ENCODE measurements at regions not wholly inside any gene's neighbourhood (a gene's known extent, or its start where the extent isn't known, plus 50 kb on each side); places are given as distances from the start of the nearest gene placed in this dataset.

- no peak for ATAC-seq (ENCODE audit: poor library complexity)
- Histone ChIP-seq H3K27ac (ENCODE audit: low read depth in 1 of 2, low read length in 2 of 2) (no peak overlapping the region), H3K4me1 (ENCODE audit: insufficient read depth, low read length) (no peaks in the 10 kb centered on the region), H3K9me3 (ENCODE audit: control insufficient read depth in 1 of 2, insufficient read depth in 1 of 2, low read length in 2 of 2) (no peaks in the 10 kb centered on the region), H3K4me3 (ENCODE audit: low read length) (no peak overlapping the region), H3K27me3 (ENCODE audit: control insufficient read depth in 1 of 2, insufficient read depth in 2 of 2, low read length in 2 of 2) (no peaks in the 10 kb centered on the region), H3K36me3 (ENCODE audit: insufficient read depth, low read length) (no peaks in the 10 kb centered on the region)
- H3K9me3 Mint-ChIP-seq, result no peaks in the 10 kb centered on the region
- H3K4me1 Mint-ChIP-seq (ENCODE audit: low read depth), result no peaks in the 10 kb centered on the region
- H3K36me3 Mint-ChIP-seq (ENCODE audit: low read depth), result no peaks in the 10 kb centered on the region
- no peak for TF ChIP-seq CTCF (IDR thresholded peaks at IDR 0.05)
- ChIA-PET CTCF (no interaction called here), POLR2A (no interaction called here)
- H3K4me3 Mint-ChIP-seq, result no peak overlapping the region
- no peaks in the 10 kb centered on the region for H3K27me3 Mint-ChIP-seq
- no peak overlapping the region for H3K27ac Mint-ChIP-seq
- intact Hi-C loops (cut with DNase I, micrococcal nuclease), result no loop called here
- no peak for DNase-seq
Measured at GRCh38 chrY:19644889-19645638, 99.5 kb downstream of the KDM5D start.

GRCh38 chrY:19637651-19638347, 106.7 kb downstream of the KDM5D start:
- Histone ChIP-seq H3K4me3 (ENCODE audit: low read length) (no peak overlapping the region), H3K27me3 (ENCODE audit: control insufficient read depth in 1 of 2, insufficient read depth in 2 of 2, low read length in 2 of 2) (no peaks in the 10 kb centered on the region), H3K27ac (ENCODE audit: low read depth in 1 of 2, low read length in 2 of 2) (no peak overlapping the region), H3K9me3 (ENCODE audit: control insufficient read depth in 1 of 2, insufficient read depth in 1 of 2, low read length in 2 of 2) (no peaks in the 10 kb centered on the region), H3K4me1 (ENCODE audit: insufficient read depth, low read length) (no peaks in the 10 kb centered on the region), H3K36me3 (ENCODE audit: insufficient read depth, low read length) (no peaks in the 10 kb centered on the region)
- ATAC-seq (ENCODE audit: poor library complexity), result no peak
- Mint-ChIP-seq H3K4me3 (no peak overlapping the region), H3K4me1 (ENCODE audit: low read depth) (no peaks in the 10 kb centered on the region), H3K27ac (no peak overlapping the region), H3K9me3 (no peaks in the 10 kb centered on the region), H3K36me3 (ENCODE audit: low read depth) (no peaks in the 10 kb centered on the region), H3K27me3 (no peaks in the 10 kb centered on the region)
- DNase-seq, result no peak
- TF ChIP-seq CTCF (IDR thresholded peaks at IDR 0.05), result no peak
- CTCF ChIA-PET, result no interaction called here
- intact Hi-C loops (cut with DNase I, micrococcal nuclease), result loop anchor here in 1 of 2 experiments (10.0 kb wide), 1 partner anchor 63 kb away; no protein-coding TSS in a partner anchor
- POLR2A ChIA-PET, result no interaction called here

- CTCF ChIA-PET, result no interaction called here
- H3K36me3 Mint-ChIP-seq (ENCODE audit: low read depth), result no peaks in the 10 kb centered on the region
- no peak for TF ChIP-seq CTCF (IDR thresholded peaks at IDR 0.05)
- intact Hi-C loops (cut with DNase I, micrococcal nuclease), result no loop called here
- Histone ChIP-seq H3K27ac (ENCODE audit: low read depth in 1 of 2, low read length in 2 of 2) (no peak overlapping the region), H3K9me3 (ENCODE audit: control insufficient read depth in 1 of 2, insufficient read depth in 1 of 2, low read length in 2 of 2) (peaks cover 0 to 3% of the 10 kb centered on the region in 2 experiments), H3K36me3 (ENCODE audit: insufficient read depth, low read length) (no peaks in the 10 kb centered on the region), H3K4me3 (ENCODE audit: low read length) (no peak overlapping the region), H3K27me3 (ENCODE audit: control insufficient read depth in 1 of 2, insufficient read depth in 2 of 2, low read length in 2 of 2) (no peaks in the 10 kb centered on the region), H3K4me1 (ENCODE audit: insufficient read depth, low read length) (no peaks in the 10 kb centered on the region)
- H3K9me3 Mint-ChIP-seq, result peaks cover 3% of the 10 kb centered on the region
- no peak overlapping the region for H3K4me3 Mint-ChIP-seq
- no peaks in the 10 kb centered on the region for H3K27me3 Mint-ChIP-seq
- no peak for ATAC-seq (ENCODE audit: poor library complexity)
- no peak for DNase-seq
- POLR2A ChIA-PET, result no interaction called here
- no peaks in the 10 kb centered on the region for H3K4me1 Mint-ChIP-seq (ENCODE audit: low read depth)
- H3K27ac Mint-ChIP-seq, result no peak overlapping the region
Measured at GRCh38 chrY:19628926-19629325, 115.6 kb downstream of the KDM5D start.

Measured in CD4-positive, alpha-beta T cell (primary cell).